Mesenchymal stem cell (in vitro differentiated cells and primary cell): ENCODE measurements at regions not wholly inside any gene's neighbourhood (a gene's known extent, or its start where the extent isn't known, plus 50 kb on each side); places are given as distances from the start of the nearest gene placed in this dataset.

Experiments
- DNase-seq: peaks from one replicate; pipeline ENCODE4 v3.0.0-alpha.2; 2013
- H2AFZ ChIP-seq: one replicate; pipeline ENCODE4 v1.6.1; 2013; ENCODE audit warnings: low read depth, mild to moderate bottlenecking, control low read depth, inconsistent platforms, low read length, moderate library complexity
- H2AK5ac ChIP-seq: 2 replicates; pipeline ENCODE4 v1.6.1; 2013; ENCODE audit warnings: low read length, moderate library complexity, mild to moderate bottlenecking, inconsistent platforms; ENCODE audit not compliant: severe bottlenecking
- H2BK120ac ChIP-seq: one replicate; pipeline ENCODE4 v1.6.1; 2013; ENCODE audit warnings: low read depth, mild to moderate bottlenecking, inconsistent platforms, low read length, moderate library complexity
- H2BK12ac ChIP-seq, 2 experiments: one replicate each; pipeline ENCODE4 v1.6.1; 2013; ENCODE audit warnings: inconsistent platforms in 2 of 2, low read length in 2 of 2, mild to moderate bottlenecking in 2 of 2, moderate library complexity in 2 of 2, control low read depth in 1 of 2
- H2BK15ac ChIP-seq: one replicate; pipeline ENCODE4 v1.6.1; 2013; ENCODE audit warnings: mild to moderate bottlenecking, low read depth, inconsistent platforms; ENCODE audit not compliant: poor library complexity, severe bottlenecking
- H2BK5ac ChIP-seq: 2 replicates; pipeline ENCODE4 v1.6.1; 2013; ENCODE audit warnings: low read depth, mild to moderate bottlenecking, low read length, control low read depth, inconsistent platforms; ENCODE audit not compliant: poor library complexity, severe bottlenecking
- H3K14ac ChIP-seq, 2 experiments: one replicate each; pipeline ENCODE4 v1.6.1; 2013; ENCODE audit warnings: inconsistent platforms in 2 of 2, low read length in 2 of 2, control low read depth in 1 of 2, mild to moderate bottlenecking in 1 of 2, moderate library complexity in 1 of 2
- H3K18ac ChIP-seq, 2 experiments: one replicate each; pipeline ENCODE4 v1.6.1; 2013; ENCODE audit warnings: inconsistent platforms in 2 of 2, low read length in 2 of 2, control low read depth in 1 of 2, low read depth in 1 of 2, mild to moderate bottlenecking in 1 of 2
- H3K23ac ChIP-seq, 2 experiments: one replicate each; pipeline ENCODE4 v1.6.1; 2013; ENCODE audit warnings: inconsistent platforms in 2 of 2, low read length in 2 of 2, mild to moderate bottlenecking in 2 of 2, moderate library complexity in 2 of 2, control low read depth in 1 of 2
- H3K27ac ChIP-seq: 2 replicates; pipeline ENCODE4 v1.5.1; 2013; ENCODE audit warnings: mild to moderate bottlenecking, moderate library complexity, low read length, control low read depth, inconsistent platforms; ENCODE audit not compliant: poor library complexity, severe bottlenecking
- H3K27me3 ChIP-seq, 2 experiments: 2 replicates each; pipeline versions ENCODE4 v1.6.1 to v1.7.0; 2013; ENCODE audit warnings: low read length in 2 of 2, mild to moderate bottlenecking in 2 of 2, moderate library complexity in 2 of 2, control low read depth in 1 of 2, inconsistent platforms in 1 of 2; ENCODE audit not compliant: control insufficient read depth in 1 of 2, insufficient read depth in 1 of 2
- H3K36me3 ChIP-seq, 2 experiments: 2 replicates each; pipeline versions ENCODE4 v1.6.1 to v1.7.0; 2013; ENCODE audit warnings: low read length in 2 of 2, control low read depth in 1 of 2, inconsistent platforms in 1 of 2, low read depth in 1 of 2, mild to moderate bottlenecking in 1 of 2; ENCODE audit not compliant: insufficient read depth in 2 of 2, control insufficient read depth in 1 of 2
- H3K4ac ChIP-seq, 2 experiments: one replicate each; pipeline ENCODE4 v1.6.1; 2013; ENCODE audit warnings: inconsistent platforms in 2 of 2, low read length in 2 of 2, mild to moderate bottlenecking in 2 of 2, moderate library complexity in 2 of 2, control low read depth in 1 of 2, low read depth in 1 of 2
- H3K4me1 ChIP-seq: 2 replicates; pipeline ENCODE4 v1.6.1; 2013; ENCODE audit warnings: low read depth, low read length, control low read depth; ENCODE audit not compliant: control insufficient read depth, insufficient read depth
- H3K4me2 ChIP-seq: 2 replicates; pipeline ENCODE4 v1.6.1; 2013; ENCODE audit warnings: low read length, mild to moderate bottlenecking, inconsistent platforms; ENCODE audit not compliant: poor library complexity, severe bottlenecking
- H3K4me3 ChIP-seq, 2 experiments: 2 replicates each; pipeline versions ENCODE4 v1.5.1 to v1.7.0; 2013; ENCODE audit warnings: low read length in 2 of 2, mild to moderate bottlenecking in 2 of 2, control low read depth in 1 of 2, low read depth in 1 of 2; ENCODE audit not compliant: insufficient read depth in 1 of 2
- H3K79me1 ChIP-seq: replicated peaks from 2 replicates; pipeline ENCODE4 v1.6.1; 2013; ENCODE audit warnings: mild to moderate bottlenecking, control low read depth, low read length, inconsistent platforms; ENCODE audit not compliant: poor library complexity, severe bottlenecking
- H3K9ac ChIP-seq: 2 replicates; pipeline ENCODE4 v1.7.0; 2013; ENCODE audit warnings: mild to moderate bottlenecking, low read length, moderate library complexity
- H3K9me3 ChIP-seq: 2 replicates; pipeline ENCODE4 v1.7.0; 2013; ENCODE audit warnings: mild to moderate bottlenecking, low read length; ENCODE audit not compliant: control insufficient read depth
- H4K8ac ChIP-seq: one replicate; pipeline ENCODE4 v1.6.1; 2013; ENCODE audit warnings: inconsistent platforms, mild to moderate bottlenecking, low read length, moderate library complexity
- H4K91ac ChIP-seq: one replicate; pipeline ENCODE4 v1.6.1; 2013; ENCODE audit warnings: mild to moderate bottlenecking, low read length, inconsistent platforms
- WGBS: methylation state at CpG from one replicate; pipeline ENCODE4 v1.1.7; 2013; ENCODE audit warnings: mixed read lengths; 5-methylcytosine and 5-hydroxymethylcytosine counted together

DNA sequence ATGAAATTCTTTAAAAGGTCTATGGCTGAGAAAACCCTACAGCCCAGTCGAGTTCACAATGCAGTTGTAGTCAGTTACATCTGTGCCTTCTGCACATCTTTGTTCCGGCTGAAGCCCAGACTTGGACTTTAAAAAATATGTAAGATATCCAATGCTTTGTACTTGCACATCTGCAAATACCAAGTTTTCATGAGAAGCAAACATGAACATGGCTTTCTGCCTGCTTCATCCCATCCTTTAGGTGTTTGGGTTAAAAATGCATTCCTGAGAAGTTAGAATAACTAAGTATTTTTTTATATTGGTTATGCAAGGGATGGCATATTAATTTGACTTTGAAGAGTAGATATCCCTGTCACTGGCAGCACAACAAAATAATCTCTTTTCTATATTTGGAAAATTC lies 528.4 kb downstream of the METTL15 start:
- Histone ChIP-seq H2AK5ac (no peak overlapping the region), H2BK5ac (no peak overlapping the region), H3K23ac (no peak overlapping the region), H4K8ac (no peak overlapping the region), H3K9ac (no peak overlapping the region), H3K9me3 (no peaks in the 10 kb centered on the region), H3K27me3 (no peaks in the 10 kb centered on the region), H3K27ac (no peak overlapping the region), H2AFZ (no peak overlapping the region), H3K4me1 (no peaks in the 10 kb centered on the region), H2BK15ac (no peak overlapping the region), H3K36me3 (no peaks in the 10 kb centered on the region), H3K4me3 (no peak overlapping the region), H2BK120ac (no peak overlapping the region), H3K4me2 (no peak overlapping the region), H3K4ac (no peak overlapping the region), H3K79me1 (no peaks in the 10 kb centered on the region), H4K91ac (no peak overlapping the region), H3K14ac (no peak overlapping the region), H3K18ac (no peak overlapping the region), H2BK12ac (no peak overlapping the region)
- WGBS, result 97% methylated on average over 2 of the region's 2 CpGs
- DNase-seq, result no peak

GRCh38 chr11:28636033-28636432 lies 527.8 kb downstream of the METTL15 start:
- no peak overlapping the region for H3K4ac ChIP-seq
- no peak overlapping the region for H3K14ac ChIP-seq
- no peak overlapping the region for H2BK12ac ChIP-seq
- no peak overlapping the region for H3K9ac ChIP-seq
- no peaks in the 10 kb centered on the region for H3K27me3 ChIP-seq
- no peak overlapping the region for H3K27ac ChIP-seq
- H4K8ac ChIP-seq, result no peak overlapping the region
- no peaks in the 10 kb centered on the region for H3K79me1 ChIP-seq
- no peak overlapping the region for H2AFZ ChIP-seq
- H2BK15ac ChIP-seq, result no peak overlapping the region
- H3K9me3 ChIP-seq, result no peaks in the 10 kb centered on the region
- no peak overlapping the region for H3K4me2 ChIP-seq
- no peak overlapping the region for H2BK5ac ChIP-seq
- H3K23ac ChIP-seq, result no peak overlapping the region
- H3K4me3 ChIP-seq, result no peak overlapping the region
- H2AK5ac ChIP-seq, result no peak overlapping the region
- no peak for DNase-seq
- no peaks in the 10 kb centered on the region for H3K4me1 ChIP-seq
- H3K36me3 ChIP-seq, result no peaks in the 10 kb centered on the region
- WGBS, result 88% methylated on average over 3 of the region's 4 CpGs
- H3K18ac ChIP-seq, result no peak overlapping the region
- H2BK120ac ChIP-seq, result no peak overlapping the region
- H4K91ac ChIP-seq, result no peak overlapping the region

GRCh38 chr11:28632338-28632737 lies 524.1 kb downstream of the METTL15 start:
- no peak overlapping the region for H3K18ac ChIP-seq
- H2BK12ac ChIP-seq, result no peak overlapping the region
- H3K4me2 ChIP-seq, result no peak overlapping the region
- H3K79me1 ChIP-seq, result no peaks in the 10 kb centered on the region
- no CpG with 5 or more reads among the region's 2 CpGs for WGBS
- no peak overlapping the region for H2BK120ac ChIP-seq
- H3K9ac ChIP-seq, result no peak overlapping the region
- H3K14ac ChIP-seq, result no peak overlapping the region
- H2BK5ac ChIP-seq, result no peak overlapping the region
- H3K4ac ChIP-seq, result no peak overlapping the region
- H2AFZ ChIP-seq, result no peak overlapping the region
- no peak overlapping the region for H3K23ac ChIP-seq
- H3K9me3 ChIP-seq, result no peaks in the 10 kb centered on the region
- no peak for DNase-seq
- H4K91ac ChIP-seq, result no peak overlapping the region
- H3K4me3 ChIP-seq, result no peak overlapping the region
- no peaks in the 10 kb centered on the region for H3K36me3 ChIP-seq
- H3K27ac ChIP-seq, result no peak overlapping the region
- H3K4me1 ChIP-seq, result no peaks in the 10 kb centered on the region
- H3K27me3 ChIP-seq, result no peaks in the 10 kb centered on the region
- H2AK5ac ChIP-seq, result no peak overlapping the region
- H2BK15ac ChIP-seq, result no peak overlapping the region
- H4K8ac ChIP-seq, result no peak overlapping the region

DNA sequence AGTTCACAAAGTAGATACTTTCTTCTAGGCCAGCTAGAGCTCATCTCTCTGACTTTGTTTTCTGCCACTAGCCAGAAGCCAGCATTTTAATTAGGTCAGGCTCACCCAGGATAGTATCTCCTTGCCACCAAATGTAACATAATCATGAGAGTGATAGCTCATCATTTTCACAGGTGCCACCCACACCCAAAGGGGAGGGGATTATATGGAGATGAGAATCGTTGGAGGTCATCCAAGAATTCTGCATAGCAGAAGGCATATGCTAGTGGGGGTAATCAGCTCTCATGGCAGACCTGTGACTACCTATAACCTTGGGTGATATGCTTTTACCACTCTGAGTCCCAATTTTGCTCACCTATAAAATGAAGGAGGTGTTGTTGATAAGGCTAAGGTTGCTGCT lies 523.0 kb downstream of the METTL15 start:
- no peak overlapping the region for H2BK5ac ChIP-seq
- no peak overlapping the region for H3K4ac ChIP-seq
- H2BK12ac ChIP-seq, result no peak overlapping the region
- H3K79me1 ChIP-seq, result no peaks in the 10 kb centered on the region
- H2BK120ac ChIP-seq, result no peak overlapping the region
- H2AK5ac ChIP-seq, result no peak overlapping the region
- H3K27ac ChIP-seq, result no peak overlapping the region
- H3K4me1 ChIP-seq, result no peaks in the 10 kb centered on the region
- H3K27me3 ChIP-seq, result no peaks in the 10 kb centered on the region
- no peak overlapping the region for H2AFZ ChIP-seq
- no peaks in the 10 kb centered on the region for H3K36me3 ChIP-seq
- H3K9ac ChIP-seq, result no peak overlapping the region
- no peak overlapping the region for H3K23ac ChIP-seq
- WGBS, result 80% methylated on average over 1 of the region's 1 CpG
- H3K9me3 ChIP-seq, result no peaks in the 10 kb centered on the region
- H3K4me2 ChIP-seq, result no peak overlapping the region
- no peak for DNase-seq
- H4K8ac ChIP-seq, result no peak overlapping the region
- no peak overlapping the region for H3K14ac ChIP-seq
- H4K91ac ChIP-seq, result no peak overlapping the region
- H2BK15ac ChIP-seq, result no peak overlapping the region
- H3K18ac ChIP-seq, result no peak overlapping the region
- H3K4me3 ChIP-seq, result no peak overlapping the region
